Gastrocnemius medialis (tissue), 4 donors: ENCODE measurements at regions not wholly inside any gene's neighbourhood (a gene's known extent, or its start where the extent isn't known, plus 50 kb on each side); places are given as distances from the start of the nearest gene placed in this dataset.

Source experiments
- ATAC-seq, 2 donors: fragments of 150-250 bp; one replicate each; pipeline ENCODE4 v1.9.1; 2016
- DNase-seq, 2 donors: peaks; one replicate each; pipeline ENCODE4 v3.0.0-alpha.2; 2019
- H3K27ac ChIP-seq, 4 donors: fragments of 200-600 bp; sonication (generic); 1 replicate in 1 of 4; 2 replicates in 3 of 4; pipeline ENCODE4 v1.5.1; 2016 to 2018; ENCODE audit warnings: mild to moderate bottlenecking in 2 of 4, moderate library complexity in 1 of 4
- H3K27me3 ChIP-seq, 3 donors: fragments of 200-600 bp; sonication (generic) in 2 of 3; 1 replicate in 1 of 3; 2 replicates in 2 of 3; pipeline versions ENCODE4 v1.5.1 to v1.6.0; 2016 to 2019; ENCODE audit warnings: mild to moderate bottlenecking in 1 of 3, moderate library complexity in 1 of 3
- H3K36me3 ChIP-seq, 2 donors: fragments of 200-600 bp; sonication (generic) in 1 of 2; one replicate each; pipeline ENCODE4 v1.5.1; 2017 to 2018
- H3K4me1 ChIP-seq, 2 donors: fragments of 200-600 bp; sonication (generic) in 1 of 2; one replicate each; pipeline ENCODE4 v1.5.1; 2016 to 2017; ENCODE audit warnings: mild to moderate bottlenecking in 2 of 2
- H3K4me3 ChIP-seq, 4 donors: fragments of 200-600 bp; sonication (generic) in 3 of 4; 1 replicate in 1 of 4; 2 replicates in 3 of 4; pipeline ENCODE4 v1.5.1; 2016 to 2019; ENCODE audit warnings: mild to moderate bottlenecking in 2 of 4
- H3K9me3 ChIP-seq, 3 donors: fragments of 200-600 bp; sonication (generic) in 2 of 3; 1 replicate in 1 of 3; 2 replicates in 2 of 3; pipeline ENCODE4 v1.5.1; 2016 to 2019
- CTCF ChIP-seq, 5 experiments: fragments of 450-650 bp in 3 of 5; fragments of 200-600 bp in 2 of 5; sonication (generic) in 2 of 5; IDR thresholded peaks in 4 of 5; conservative IDR thresholded peaks in 1 of 5; 1 replicate in 4 of 5; 2 replicates in 1 of 5; pipeline ENCODE4 v1.5.1; 2016 to 2019; ENCODE audit warnings: antibody characterized with exemption in 5 of 5, mild to moderate bottlenecking in 3 of 5, moderate library complexity in 3 of 5
- POLR2A ChIP-seq, 2 donors: fragments of 450-650 bp; IDR thresholded peaks; one replicate each; pipeline ENCODE4 v1.6.1; 2017; ENCODE audit warnings: antibody characterized with exemption in 2 of 2, mild to moderate bottlenecking in 2 of 2, moderate library complexity in 2 of 2
- in situ Hi-C, 4 donors: fragments of 200-750 bp; cut with MboI; loops; one replicate each; pipeline versions ENCODE4 v1.15.0 to v1.8.0; 2017; ENCODE audit warnings: low sequenced_read_pairs in 4 of 4
- intact Hi-C: fragments of 100-400 bp; cut with DNase I; formaldehyde crosslinking; loops from one replicate; pipeline ENCODE4 v1.15.1; 2023; ENCODE audit warnings: low total_unique reads

- no peaks in the 10 kb centered on the region for H3K9me3 ChIP-seq
- DNase-seq: no peak
- TF ChIP-seq POLR2A (IDR thresholded peaks at IDR 0.05) (no peak), CTCF (IDR thresholded peaks at IDR 0.05 in 4 of 5, conservative IDR thresholded peaks at IDR 0.05 in 1 of 5) (no peak)
- H3K36me3 ChIP-seq: no peaks in the 10 kb centered on the region
- in situ Hi-C loops: no loop called here
- no peak overlapping the region for H3K27ac ChIP-seq
- H3K4me3 ChIP-seq: no peak overlapping the region
- no peaks in the 10 kb centered on the region for H3K4me1 ChIP-seq
- no peak for ATAC-seq
- peaks cover 0 to 19% (median 7%) of the 10 kb centered on the region in 3 donors for H3K27me3 ChIP-seq
- intact Hi-C loops: no loop called here
Measured at GRCh38 chr22:22181341-22181850, 63.2 kb upstream of the VPREB1 start.

GRCh38 chr22:22180738-22181285, 63.8 kb upstream of the VPREB1 start:
- Histone ChIP-seq H3K9me3 (no peaks in the 10 kb centered on the region), H3K27ac (no peak overlapping the region), H3K36me3 (no peaks in the 10 kb centered on the region), H3K4me3 (no peak overlapping the region), H3K4me1 (no peaks in the 10 kb centered on the region), H3K27me3 (peaks cover 0 to 19% (median 7%) of the 10 kb centered on the region in 3 donors)
- no peak for TF ChIP-seq POLR2A (IDR thresholded peaks at IDR 0.05)
- in situ Hi-C loops: no loop called here
- DNase-seq (no peak), ATAC-seq (no peak)
- intact Hi-C loops: no loop called here

GRCh38 chr22:22179858-22180257, 64.7 kb upstream of the VPREB1 start:
- H3K27me3 ChIP-seq: peaks cover 0 to 19% (median 7%) of the 10 kb centered on the region in 3 donors
- no peaks in the 10 kb centered on the region for H3K36me3 ChIP-seq
- no peak for TF ChIP-seq CTCF (IDR thresholded peaks at IDR 0.05 in 4 of 5, conservative IDR thresholded peaks at IDR 0.05 in 1 of 5)
- TF ChIP-seq POLR2A (IDR thresholded peaks at IDR 0.05): no peak
- H3K4me1 ChIP-seq: no peaks in the 10 kb centered on the region
- ATAC-seq (no peak), DNase-seq (no peak)
- intact Hi-C loops: no loop called here
- no peaks in the 10 kb centered on the region for H3K9me3 ChIP-seq
- H3K27ac ChIP-seq: no peak overlapping the region
- H3K4me3 ChIP-seq: no peak overlapping the region
- in situ Hi-C loops: no loop called here

GRCh38 chr22:22178992-22179391, 65.6 kb upstream of the VPREB1 start:
- Histone ChIP-seq H3K9me3 (no peaks in the 10 kb centered on the region), H3K27me3 (peaks cover 0 to 19% (median 4%) of the 10 kb centered on the region in 3 donors), H3K27ac (no peak overlapping the region), H3K36me3 (no peaks in the 10 kb centered on the region), H3K4me1 (no peaks in the 10 kb centered on the region), H3K4me3 (no peak overlapping the region)
- in situ Hi-C loops: no loop called here
- TF ChIP-seq CTCF (IDR thresholded peaks at IDR 0.05 in 4 of 5, conservative IDR thresholded peaks at IDR 0.05 in 1 of 5) (no peak), POLR2A (IDR thresholded peaks at IDR 0.05) (no peak)
- no peak for ATAC-seq
- DNase-seq: no peak
- intact Hi-C loops: no loop called here

GRCh38 chr22:22178355-22178965, 66.1 kb upstream of the VPREB1 start:
- Histone ChIP-seq H3K9me3 (no peaks in the 10 kb centered on the region), H3K27me3 (peaks cover 0 to 17% (median 0%) of the 10 kb centered on the region in 3 donors), H3K27ac (no peak overlapping the region), H3K4me3 (no peak overlapping the region), H3K4me1 (no peaks in the 10 kb centered on the region), H3K36me3 (no peaks in the 10 kb centered on the region)
- DNase-seq (no peak), ATAC-seq (no peak)
- in situ Hi-C loops (no loop called here), intact Hi-C loops (no loop called here)
- TF ChIP-seq CTCF (IDR thresholded peaks at IDR 0.05 in 4 of 5, conservative IDR thresholded peaks at IDR 0.05 in 1 of 5) (no peak), POLR2A (IDR thresholded peaks at IDR 0.05) (no peak)
